ENCODE measurements at regions not wholly inside any gene's neighbourhood (a gene's known extent, or its start where the extent isn't known, plus 50 kb on each side); places are given as distances from the start of the nearest gene placed in this dataset.

GRCh38 chr3:184511741-184512140 lies 49.8 kb upstream of the EPHB3 start:
- no peak for TF ChIP-seq CTCF (conservative IDR thresholded peaks at IDR 0.05)
- Mint-ChIP-seq H3K4me3 (no peak overlapping the region), H3K4me1 (peaks cover 5% of the 10 kb centered on the region), H3K9me3 (no peaks in the 10 kb centered on the region), H3K36me3 (ENCODE audit: low read depth) (no peaks in the 10 kb centered on the region), H3K27ac (no peak overlapping the region), H3K27me3 (ENCODE audit: insufficient read depth) (peaks cover 76% of the 10 kb centered on the region)
- H3K4me3 ChIP-seq (ENCODE audit: low read length), result no peak overlapping the region
- peaks cover 48% of the 10 kb centered on the region for H3K27me3 ChIP-seq (ENCODE audit: control insufficient read depth, insufficient read depth, low read length, poor library complexity, severe bottlenecking)
- WGBS, 2 experiments (ENCODE audit: insufficient coverage in 1 of 2, insufficient read length in 1 of 2), result 93 to 100% methylated on average over 1 to 2 of the region's 2 CpGs
- H3K9me3 ChIP-seq (ENCODE audit: control insufficient read depth, low read length), result no peaks in the 10 kb centered on the region
- H3K36me3 ChIP-seq (ENCODE audit: control insufficient read depth, insufficient read depth, low read length), result no peaks in the 10 kb centered on the region
- H3K4me1 ChIP-seq (ENCODE audit: control insufficient read depth, insufficient read depth, low read length), result no peaks in the 10 kb centered on the region
- no peak for DNase-seq
- H3K27ac ChIP-seq (ENCODE audit: low read depth, low read length), result no peak overlapping the region
- H3K9ac ChIP-seq (ENCODE audit: extremely low read depth, low read length, poor library complexity, severe bottlenecking), result no peak overlapping the region
